Panc1 (cell line): ENCODE measurements at regions not wholly inside any gene's neighbourhood (a gene's known extent, or its start where the extent isn't known, plus 50 kb on each side); places are given as distances from the start of the nearest gene placed in this dataset.

Experiments used
- ATAC-seq: fragments of 200-7000 bp; cut with Tn5 transposase; 2 replicates; pipeline ENCODE4 v1.9.1; 2020; ENCODE audit warnings: mild to moderate bottlenecking, moderate library complexity
- BruUV-seq: library from RNA; stranded (reverse); fragments of 400-500 nt; replicated peaks from 2 replicates; lab custom pipeline; 2021; lab: Mats Ljungman, UMichigan
- CTCF ChIA-PET: fragments of 300-600 bp; sonication (Branson Sonifier 250); formaldehyde crosslinking; loops from one replicate; lab custom pipeline; 2022; ENCODE audit warnings: antibody characterized with exemption; lab: Charles Lee
- POLR2A ChIA-PET: fragments of 300-600 bp; sonication (Branson Sonifier 250); formaldehyde crosslinking; loops from one replicate; lab custom pipeline; 2022; ENCODE audit warnings: antibody characterized with exemption; lab: Charles Lee
- DNase-seq: peaks from one replicate; pipeline ENCODE4 v3.0.0-alpha.2; 2010; ENCODE audit warnings: low read depth, low spot score
- H3K27ac ChIP-seq: 2 replicates; pipeline ENCODE4 v1.5.1; 2011; ENCODE audit warnings: mild to moderate bottlenecking, low read length, inconsistent platforms
- H3K27me3 ChIP-seq: fragments of 200-500 bp; sonication (Bioruptor generic); 2 replicates; pipeline ENCODE4 v1.6.0; 2014; ENCODE audit warnings: low read length, inconsistent platforms; ENCODE audit not compliant: control insufficient read depth, insufficient read depth
- H3K36me3 ChIP-seq: fragments of 200-500 bp; sonication (Bioruptor generic); 2 replicates; pipeline ENCODE4 v1.5.1; 2014; ENCODE audit warnings: inconsistent platforms, mild to moderate bottlenecking, low read length, moderate library complexity; ENCODE audit not compliant: control insufficient read depth, insufficient read depth
- H3K4me1 ChIP-seq: 2 replicates; pipeline ENCODE4 v1.5.1; 2011; ENCODE audit warnings: inconsistent platforms, mild to moderate bottlenecking, low read length, moderate library complexity; ENCODE audit not compliant: control insufficient read depth, insufficient read depth
- H3K4me3 ChIP-seq, 2 experiments: 2 replicates each; pipeline ENCODE4 v1.5.1; 2011 to 2012; ENCODE audit warnings: low read depth in 2 of 2, low read length in 2 of 2, mild to moderate bottlenecking in 2 of 2, inconsistent platforms in 1 of 2, moderate library complexity in 1 of 2
- H3K9me3 ChIP-seq: fragments of 200-500 bp; sonication (Bioruptor generic); 2 replicates; pipeline ENCODE4 v1.5.1; 2014; ENCODE audit warnings: low read depth, mild to moderate bottlenecking, inconsistent platforms, low read length, moderate library complexity; ENCODE audit not compliant: control insufficient read depth, insufficient read depth
- CTCF ChIP-seq: fragments of 450-650 bp; IDR thresholded peaks from 2 replicates; pipeline ENCODE4 v1.5.1; 2017; ENCODE audit warnings: mild to moderate bottlenecking
- POLR2AphosphoS5 ChIP-seq: IDR thresholded peaks from 2 replicates; pipeline ENCODE4 v1.6.1; 2012; ENCODE audit warnings: mild to moderate bottlenecking, low read depth, low read length, moderate library complexity
- REST ChIP-seq, 2 experiments: IDR thresholded peaks; 2 replicates each; pipeline ENCODE4 v1.6.1; 2011 to 2012; ENCODE audit warnings: low read depth in 2 of 2, control low read depth in 1 of 2, low read length in 1 of 2, mild to moderate bottlenecking in 1 of 2, moderate library complexity in 1 of 2; ENCODE audit not compliant: insufficient read depth in 1 of 2
- SIN3A ChIP-seq: IDR thresholded peaks from 2 replicates; pipeline ENCODE4 v1.6.1; 2012; ENCODE audit warnings: low read depth, mild to moderate bottlenecking, low read length, moderate library complexity, borderline replicate concordance; ENCODE audit not compliant: insufficient read depth
- TCF7L2 ChIP-seq: IDR thresholded peaks from 2 replicates; pipeline ENCODE4 v1.6.1; 2011; ENCODE audit warnings: mild to moderate bottlenecking, low read depth, low read length, inconsistent platforms
- in situ Hi-C: cut with HindIII; loops from 2 replicates; pipeline ENCODE4 v1.10.0; 2016; ENCODE audit warnings: low sequenced_read_pairs, low pct_unique_long_range_greater_than_20kb
- intact Hi-C: fragments of 100-400 bp; cut with micrococcal nuclease; formaldehyde crosslinking; loops from one replicate; pipeline ENCODE4 v1.10.0; 2022; ENCODE audit not compliant: unreplicated experiment

- Histone ChIP-seq H3K9me3 (no peaks in the 10 kb centered on the region), H3K4me3 (no peak overlapping the region), H3K27me3 (no peaks in the 10 kb centered on the region), H3K4me1 (no peaks in the 10 kb centered on the region), H3K27ac (no peak overlapping the region), H3K36me3 (no peaks in the 10 kb centered on the region)
- no TSS peak for BruUV-seq
- in situ Hi-C loops, result no loop called here
- ATAC-seq (no peak), DNase-seq (no peak)
- CTCF ChIA-PET, result no interaction called here
- no peak for TF ChIP-seq TCF7L2
- TF ChIP-seq REST (IDR thresholded peaks at IDR 0.05; ENCODE audit: insufficient read depth in 1 of 2, low read depth in 2 of 2, low read length in 1 of 2), result no peak
- TF ChIP-seq CTCF, result no peak
- TF ChIP-seq POLR2AphosphoS5, result no peak
- no peak for TF ChIP-seq SIN3A
- intact Hi-C loops, result no loop called here
- POLR2A ChIA-PET, result no interaction called here
Observed at GRCh38 chr14:58771016-58771415, 133.3 kb downstream of the DACT1 start.

- intact Hi-C loops (no loop called here), in situ Hi-C loops (no loop called here)
- Histone ChIP-seq H3K27ac (no peak overlapping the region), H3K4me3 (no peak overlapping the region), H3K36me3 (no peaks in the 10 kb centered on the region), H3K9me3 (no peaks in the 10 kb centered on the region), H3K4me1 (no peaks in the 10 kb centered on the region), H3K27me3 (no peaks in the 10 kb centered on the region)
- CTCF ChIA-PET, result no interaction called here
- POLR2A ChIA-PET, result no interaction called here
- TF ChIP-seq REST (IDR thresholded peaks at IDR 0.05; ENCODE audit: insufficient read depth in 1 of 2, low read depth in 2 of 2, low read length in 1 of 2) (no peak), SIN3A (no peak), POLR2AphosphoS5 (no peak), CTCF (no peak), TCF7L2 (no peak)
- DNase-seq, result no peak
- no TSS peak for BruUV-seq
- no peak for ATAC-seq
Observed at GRCh38 chr14:58772116-58772515, 134.4 kb downstream of the DACT1 start.
